ENCODE measurements at regions not wholly inside any gene's neighbourhood (a gene's known extent, or its start where the extent isn't known, plus 50 kb on each side); places are given as distances from the start of the nearest gene placed in this dataset.

DNA sequence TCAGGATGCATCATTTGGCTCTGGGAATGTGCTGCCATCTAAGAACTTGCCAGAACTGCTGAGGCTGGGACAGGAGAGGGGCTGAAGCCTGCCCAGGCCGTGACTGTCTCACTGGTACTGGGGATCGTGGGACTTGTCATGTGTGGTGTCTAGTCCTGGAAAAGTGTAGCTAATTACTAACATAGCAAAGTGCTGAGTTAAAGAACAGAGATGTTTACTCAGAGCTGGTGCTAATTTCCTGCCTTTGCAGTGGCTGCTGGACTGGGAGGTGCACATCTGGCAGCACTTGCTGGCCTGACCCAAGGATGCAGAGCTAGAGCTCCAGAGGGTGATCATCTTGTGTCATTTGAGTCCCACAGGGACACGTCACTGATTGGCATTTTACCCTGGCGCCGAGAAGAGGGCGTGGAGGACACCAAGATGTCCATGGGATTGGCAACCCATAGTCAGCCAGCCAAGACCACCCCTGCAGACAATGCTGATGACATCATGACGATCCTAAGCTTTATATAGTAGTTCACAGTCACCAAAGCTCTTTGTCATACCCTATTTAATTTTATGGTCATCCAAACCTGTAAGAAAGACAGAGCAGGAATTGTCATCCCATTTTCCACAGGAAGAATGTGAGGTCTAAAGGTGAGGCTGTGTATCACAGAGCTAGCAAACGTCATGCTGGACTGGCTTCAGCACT is 110.1 kb upstream of the SLC44A3 start:
- TF ChIP-seq, protein P1, sequence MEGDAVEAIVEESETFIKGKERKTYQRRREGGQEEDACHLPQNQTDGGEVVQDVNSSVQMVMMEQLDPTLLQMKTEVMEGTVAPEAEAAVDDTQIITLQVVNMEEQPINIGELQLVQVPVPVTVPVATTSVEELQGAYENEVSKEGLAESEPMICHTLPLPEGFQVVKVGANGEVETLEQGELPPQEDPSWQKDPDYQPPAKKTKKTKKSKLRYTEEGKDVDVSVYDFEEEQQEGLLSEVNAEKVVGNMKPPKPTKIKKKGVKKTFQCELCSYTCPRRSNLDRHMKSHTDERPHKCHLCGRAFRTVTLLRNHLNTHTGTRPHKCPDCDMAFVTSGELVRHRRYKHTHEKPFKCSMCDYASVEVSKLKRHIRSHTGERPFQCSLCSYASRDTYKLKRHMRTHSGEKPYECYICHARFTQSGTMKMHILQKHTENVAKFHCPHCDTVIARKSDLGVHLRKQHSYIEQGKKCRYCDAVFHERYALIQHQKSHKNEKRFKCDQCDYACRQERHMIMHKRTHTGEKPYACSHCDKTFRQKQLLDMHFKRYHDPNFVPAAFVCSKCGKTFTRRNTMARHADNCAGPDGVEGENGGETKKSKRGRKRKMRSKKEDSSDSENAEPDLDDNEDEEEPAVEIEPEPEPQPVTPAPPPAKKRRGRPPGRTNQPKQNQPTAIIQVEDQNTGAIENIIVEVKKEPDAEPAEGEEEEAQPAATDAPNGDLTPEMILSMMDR (IDR thresholded peaks at IDR 0.05; ENCODE audit: insufficient read depth, low read depth, low read length) = no peak
- no peak for TF ChIP-seq EZH2 (IDR thresholded peaks at IDR 0.05; ENCODE audit: insufficient read depth, low read length)
